ENCODE measurements at regions not wholly inside any gene's neighbourhood (a gene's known extent, or its start where the extent isn't known, plus 50 kb on each side); places are given as distances from the start of the nearest gene placed in this dataset.

DNA sequence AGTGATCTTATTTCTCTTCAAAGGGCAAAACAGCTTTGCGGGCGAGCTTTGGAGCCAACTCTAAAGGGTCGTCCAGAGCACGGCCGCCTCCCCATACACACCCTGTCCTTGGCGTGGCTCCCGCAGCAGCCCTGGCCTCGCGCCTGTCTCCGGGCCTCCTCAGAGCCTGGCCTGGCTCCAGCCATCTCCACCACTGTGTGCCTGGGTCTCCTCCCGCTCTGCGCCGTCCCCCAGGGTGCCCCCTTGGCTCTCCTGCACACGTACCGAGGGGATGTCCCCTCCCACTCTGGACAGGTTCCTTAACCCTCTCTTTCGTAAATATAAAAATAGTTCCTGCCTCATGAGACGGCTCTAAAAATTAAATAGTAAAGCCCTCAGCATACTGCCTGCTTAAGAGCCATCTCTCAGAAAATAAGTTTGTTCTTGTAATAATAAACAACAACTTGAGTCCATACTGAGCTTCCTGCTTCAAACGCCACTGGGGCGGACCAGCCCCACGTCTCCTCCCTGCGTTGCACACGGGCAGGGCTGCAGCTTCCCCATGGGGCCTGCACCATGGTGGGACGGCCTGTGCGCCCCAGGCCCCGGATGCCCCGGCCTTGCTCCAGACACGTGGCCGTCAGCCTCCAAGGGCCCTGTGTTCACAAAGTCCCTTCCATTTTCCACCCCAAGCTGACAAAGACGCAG is 226.2 kb downstream of the TTLL2 start:
- TF ChIP-seq SUZ12 (IDR thresholded peaks at IDR 0.05) (no peak), ELF4 (IDR thresholded peaks at IDR 0.05) (no peak), HDGF (IDR thresholded peaks at IDR 0.05; ENCODE audit: borderline replicate concordance) (no peak), TARDBP (IDR thresholded peaks at IDR 0.05) (no peak), FOXA1 (IDR thresholded peaks at IDR 0.05) (no peak), SP1 (IDR thresholded peaks at IDR 0.05) (no peak), LEF1 (IDR thresholded peaks at IDR 0.05; ENCODE audit: borderline replicate concordance) (no peak), FOXK2 (IDR thresholded peaks at IDR 0.05) (no peak), NFRKB (IDR thresholded peaks at IDR 0.05) (no peak), BHLHE40 (IDR thresholded peaks at IDR 0.05; ENCODE audit: borderline replicate concordance) (no peak), CTBP1 (IDR thresholded peaks at IDR 0.05; ENCODE audit: borderline replicate concordance) (no peak), ARNT (IDR thresholded peaks at IDR 0.05) (no peak), ZNF384 (IDR thresholded peaks at IDR 0.05) (no peak)
- TF ChIP-seq, protein P1, sequence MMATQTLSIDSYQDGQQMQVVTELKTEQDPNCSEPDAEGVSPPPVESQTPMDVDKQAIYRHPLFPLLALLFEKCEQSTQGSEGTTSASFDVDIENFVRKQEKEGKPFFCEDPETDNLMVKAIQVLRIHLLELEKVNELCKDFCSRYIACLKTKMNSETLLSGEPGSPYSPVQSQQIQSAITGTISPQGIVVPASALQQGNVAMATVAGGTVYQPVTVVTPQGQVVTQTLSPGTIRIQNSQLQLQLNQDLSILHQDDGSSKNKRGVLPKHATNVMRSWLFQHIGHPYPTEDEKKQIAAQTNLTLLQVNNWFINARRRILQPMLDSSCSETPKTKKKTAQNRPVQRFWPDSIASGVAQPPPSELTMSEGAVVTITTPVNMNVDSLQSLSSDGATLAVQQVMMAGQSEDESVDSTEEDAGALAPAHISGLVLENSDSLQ (IDR thresholded peaks at IDR 0.05) = no peak

Measured in HEK293T (cell line).